HepG2 (cell line): ENCODE measurements at regions not wholly inside any gene's neighbourhood (a gene's known extent, or its start where the extent isn't known, plus 50 kb on each side); places are given as distances from the start of the nearest gene placed in this dataset.

ENCODE experiments used
- CREB1 ChIP-seq, 2 experiments: fragments of 450-650 bp in 1 of 2; IDR thresholded peaks; 2 replicates each; pipeline ENCODE4 v1.6.1; 2016 to 2017; ENCODE audit warnings: control low read depth in 1 of 2, mild to moderate bottlenecking in 1 of 2, missing compliant biosample characterization in 1 of 2, missing genetic modification characterization in 1 of 2
- HNF1B ChIP-seq: sonication (generic); formaldehyde crosslinking; IDR thresholded peaks from 2 replicates; pipeline ENCODE4 v1.5.1; 2020; ENCODE audit warnings: mild to moderate bottlenecking, moderate library complexity, missing genetic modification reagents
- HNRNPH1 ChIP-seq: fragments of 200-400 bp; formaldehyde crosslinking; optimal IDR thresholded peaks from 2 replicates; pipeline ENCODE3; 2017; ENCODE audit warnings: mild to moderate bottlenecking, low read depth, low read length
- IKZF1 ChIP-seq: fragments of 450-650 bp; IDR thresholded peaks from 2 replicates; pipeline ENCODE4 v1.7.1; 2016
- JUND ChIP-seq: sonication (generic); formaldehyde crosslinking; IDR thresholded peaks from 2 replicates; pipeline ENCODE4 v1.8.0; 2022; ENCODE audit warnings: mild to moderate bottlenecking, missing genetic modification reagents
- KLF12 ChIP-seq: sonication (generic); formaldehyde crosslinking; IDR thresholded peaks from 2 replicates; pipeline ENCODE4 v1.4.0; 2020; ENCODE audit warnings: missing genetic modification reagents, borderline replicate concordance
- LCORL ChIP-seq, 2 experiments: fragments of 450-650 bp in 1 of 2; sonication (generic) in 1 of 2; formaldehyde crosslinking in 1 of 2; IDR thresholded peaks; 2 replicates each; pipeline versions ENCODE4 v1.5.0 to v1.6.1; 2017 to 2020; ENCODE audit warnings: antibody characterized with exemption in 1 of 2, missing genetic modification reagents in 1 of 2
- MBD4 ChIP-seq: IDR thresholded peaks from 2 replicates; pipeline ENCODE4 v1.6.1; 2012; ENCODE audit warnings: low read length, inconsistent platforms, borderline replicate concordance
- SIN3B ChIP-seq: fragments of 150-350 bp; IDR thresholded peaks from 2 replicates; pipeline ENCODE4 v1.6.1; 2014; ENCODE audit warnings: low read length
- SMAD3 ChIP-seq: sonication (generic); formaldehyde crosslinking; IDR thresholded peaks from 2 replicates; pipeline ENCODE4 v1.4.0; 2020; ENCODE audit warnings: missing genetic modification reagents
- U2AF1 ChIP-seq: fragments of 200-400 bp; formaldehyde crosslinking; optimal IDR thresholded peaks from 2 replicates; pipeline ENCODE3; 2017; ENCODE audit warnings: mild to moderate bottlenecking, low read depth, low read length
- YEATS4 ChIP-seq: sonication (generic); formaldehyde crosslinking; IDR thresholded peaks from 2 replicates; pipeline ENCODE4 v1.4.0; 2020; ENCODE audit warnings: missing genetic modification reagents, borderline replicate concordance
- ZBTB3 ChIP-seq: sonication (generic); formaldehyde crosslinking; IDR thresholded peaks from 2 replicates; pipeline ENCODE4 v1.4.0; 2020; ENCODE audit warnings: low read depth, mild to moderate bottlenecking, moderate library complexity, missing genetic modification reagents, borderline replicate concordance
- ZBTB42 ChIP-seq: sonication (generic); formaldehyde crosslinking; IDR thresholded peaks from 2 replicates; pipeline ENCODE4 v1.5.0; 2020; ENCODE audit warnings: mild to moderate bottlenecking, missing genetic modification reagents
- ZFAT ChIP-seq: sonication (generic); formaldehyde crosslinking; conservative IDR thresholded peaks from 2 replicates; pipeline ENCODE4 v1.8.1; 2023; ENCODE audit warnings: missing genetic modification reagents, inconsistent platforms
- ZFP36L1 ChIP-seq: sonication (generic); formaldehyde crosslinking; IDR thresholded peaks from 2 replicates; pipeline ENCODE4 v1.8.0; 2022; ENCODE audit warnings: mild to moderate bottlenecking, missing genetic modification reagents, moderate library complexity
- ZFP82 ChIP-seq: sonication (generic); formaldehyde crosslinking; IDR thresholded peaks from 2 replicates; pipeline ENCODE4 v1.5.1; 2020; ENCODE audit warnings: mild to moderate bottlenecking, missing genetic modification reagents, borderline replicate concordance
- ZFX ChIP-seq: sonication (generic); formaldehyde crosslinking; IDR thresholded peaks from 2 replicates; pipeline ENCODE4 v1.4.0; 2020; ENCODE audit warnings: mild to moderate bottlenecking, low read depth, missing genetic modification reagents, moderate library complexity
- ZNF30 ChIP-seq: sonication (generic); formaldehyde crosslinking; IDR thresholded peaks from 2 replicates; pipeline ENCODE4 v1.5.0; 2020; ENCODE audit warnings: mild to moderate bottlenecking, missing genetic modification reagents
- ZNF329 ChIP-seq: sonication (generic); formaldehyde crosslinking; IDR thresholded peaks from 2 replicates; pipeline ENCODE4 v1.9.0; 2021; ENCODE audit warnings: low read depth, mild to moderate bottlenecking, missing genetic modification reagents
- ZNF331 ChIP-seq: sonication (generic); formaldehyde crosslinking; IDR thresholded peaks from 2 replicates; pipeline ENCODE4 v1.4.0; 2020; ENCODE audit warnings: missing genetic modification reagents
- ZNF597 ChIP-seq: sonication (generic); formaldehyde crosslinking; IDR thresholded peaks from 2 replicates; pipeline ENCODE4 v1.5.0; 2020; ENCODE audit warnings: missing genetic modification reagents
- ZNF709 ChIP-seq: sonication (generic); formaldehyde crosslinking; IDR thresholded peaks from 2 replicates; pipeline ENCODE4 v1.5.0; 2020; ENCODE audit warnings: mild to moderate bottlenecking, missing genetic modification reagents
- ZNF761 ChIP-seq: sonication (generic); formaldehyde crosslinking; conservative IDR thresholded peaks from 2 replicates; pipeline ENCODE4 v1.4.0; 2020; ENCODE audit warnings: mild to moderate bottlenecking, missing genetic modification reagents
- TF ChIP-seq, protein P1 (sequence below): sonication (generic); formaldehyde crosslinking; IDR thresholded peaks from 2 replicates; pipeline ENCODE4; 2020; ENCODE audit warnings: missing genetic modification reagents, mild to moderate bottlenecking, borderline replicate concordance

GRCh38 chr6:106731144-106731842, 101.9 kb downstream of the QRSL1 start (continued):
- TF ChIP-seq KLF12 (CRISPR knock-in tag) (no peak), ZNF597 (no peak), CREB1 (IDR thresholded peaks at IDR 0.05) (no peak), CREB1 (CRISPR knock-in tag; IDR thresholded peaks at IDR 0.05) (peak; percentile 58; the same call in 1 of the 2 replicates), HNF1B (peak; percentile 73), ZNF30 (CRISPR knock-in tag) (no peak), ZBTB3 (CRISPR knock-in tag) (0 out of 2 replicates have a peak, but pooled peaks have one; percentile 22), IKZF1 (no peak), LCORL (IDR thresholded peaks at IDR 0.05) (peak; percentile 10; the same call in 1 of the 2 replicates), LCORL (CRISPR knock-in tag; IDR thresholded peaks at IDR 0.05) (peak; percentile 66; the same call in 1 of the 2 replicates), ZNF331 (peak; percentile 71; the same call in 1 of the 2 replicates), HNRNPH1 (no peak), ZBTB42 (CRISPR knock-in tag) (no peak), ZNF709 (no peak), SMAD3 (CRISPR knock-in tag) (no peak; the same call in 1 of the 2 replicates), ZNF329 (no peak), U2AF1 (no peak), ZFAT (CRISPR knock-in tag) (no peak), ZFP36L1 (CRISPR knock-in tag) (0 out of 2 replicates have a peak, but pooled peaks have one; percentile 27), YEATS4 (CRISPR knock-in tag) (peak; percentile 54), JUND (CRISPR knock-in tag) (peak; percentile 37; the same call in 1 of the 2 replicates), ZNF761 (CRISPR knock-in tag) (no peak), ZFP82 (CRISPR knock-in tag) (no peak), ZFX (CRISPR knock-in tag) (peak; percentile 85), MBD4 (peak; percentile 27; the same call in 1 of the 2 replicates), SIN3B (no peak)
- TF ChIP-seq, protein P1, sequence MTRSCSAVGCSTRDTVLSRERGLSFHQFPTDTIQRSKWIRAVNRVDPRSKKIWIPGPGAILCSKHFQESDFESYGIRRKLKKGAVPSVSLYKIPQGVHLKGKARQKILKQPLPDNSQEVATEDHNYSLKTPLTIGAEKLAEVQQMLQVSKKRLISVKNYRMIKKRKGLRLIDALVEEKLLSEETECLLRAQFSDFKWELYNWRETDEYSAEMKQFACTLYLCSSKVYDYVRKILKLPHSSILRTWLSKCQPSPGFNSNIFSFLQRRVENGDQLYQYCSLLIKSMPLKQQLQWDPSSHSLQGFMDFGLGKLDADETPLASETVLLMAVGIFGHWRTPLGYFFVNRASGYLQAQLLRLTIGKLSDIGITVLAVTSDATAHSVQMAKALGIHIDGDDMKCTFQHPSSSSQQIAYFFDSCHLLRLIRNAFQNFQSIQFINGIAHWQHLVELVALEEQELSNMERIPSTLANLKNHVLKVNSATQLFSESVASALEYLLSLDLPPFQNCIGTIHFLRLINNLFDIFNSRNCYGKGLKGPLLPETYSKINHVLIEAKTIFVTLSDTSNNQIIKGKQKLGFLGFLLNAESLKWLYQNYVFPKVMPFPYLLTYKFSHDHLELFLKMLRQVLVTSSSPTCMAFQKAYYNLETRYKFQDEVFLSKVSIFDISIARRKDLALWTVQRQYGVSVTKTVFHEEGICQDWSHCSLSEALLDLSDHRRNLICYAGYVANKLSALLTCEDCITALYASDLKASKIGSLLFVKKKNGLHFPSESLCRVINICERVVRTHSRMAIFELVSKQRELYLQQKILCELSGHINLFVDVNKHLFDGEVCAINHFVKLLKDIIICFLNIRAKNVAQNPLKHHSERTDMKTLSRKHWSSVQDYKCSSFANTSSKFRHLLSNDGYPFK (CRISPR knock-in tag) = peak; percentile 34; the same call in 1 of the 2 replicates
